Left ventricle myocardium inferior (tissue), 1 donor: ENCODE measurements at regions not wholly inside any gene's neighbourhood (a gene's known extent, or its start where the extent isn't known, plus 50 kb on each side); places are given as distances from the start of the nearest gene placed in this dataset.

Experiments used
- DNase-seq: peaks from one replicate; pipeline ENCODE4 v3.0.0-alpha.2; 2020
- H3K27ac ChIP-seq: fragments of 200-600 bp; replicated peaks from 2 replicates; pipeline ENCODE4 v1.8.0; 2021
- H3K27me3 ChIP-seq: fragments of 200-600 bp; 2 replicates; pipeline ENCODE4 v1.8.0; 2021; ENCODE audit warnings: low read depth
- H3K36me3 ChIP-seq: fragments of 200-600 bp; 2 replicates; pipeline ENCODE4 v1.8.0; 2021
- H3K4me1 ChIP-seq: fragments of 200-600 bp; 2 replicates; pipeline ENCODE4 v1.8.0; 2021
- H3K4me3 ChIP-seq: fragments of 200-600 bp; 2 replicates; pipeline ENCODE4 v1.8.0; 2021; ENCODE audit warnings: mild to moderate bottlenecking, moderate library complexity
- H3K9me3 ChIP-seq: fragments of 200-600 bp; replicated peaks from 2 replicates; pipeline ENCODE4 v1.8.0; 2021
- intact Hi-C: fragments of 100-400 bp; cut with micrococcal nuclease; formaldehyde crosslinking; loops from one replicate; pipeline ENCODE4 v1.11.0; 2022
- TF ChIP-seq, protein P1 (sequence below): fragments of 200-600 bp; IDR thresholded peaks from 2 replicates; pipeline ENCODE4 v1.8.0; 2021; ENCODE audit warnings: antibody characterized with exemption, mild to moderate bottlenecking, borderline replicate concordance
- donor health status: DM: no; HTN: yes; CAD: no; lungs with severe emphysema.

- intact Hi-C loops, result no loop called here
- no peak overlapping the region for H3K4me3 ChIP-seq
- no peak overlapping the region for H3K27ac ChIP-seq
- H3K4me1 ChIP-seq, result peaks cover 19% of the 10 kb centered on the region
- TF ChIP-seq, protein P1, sequence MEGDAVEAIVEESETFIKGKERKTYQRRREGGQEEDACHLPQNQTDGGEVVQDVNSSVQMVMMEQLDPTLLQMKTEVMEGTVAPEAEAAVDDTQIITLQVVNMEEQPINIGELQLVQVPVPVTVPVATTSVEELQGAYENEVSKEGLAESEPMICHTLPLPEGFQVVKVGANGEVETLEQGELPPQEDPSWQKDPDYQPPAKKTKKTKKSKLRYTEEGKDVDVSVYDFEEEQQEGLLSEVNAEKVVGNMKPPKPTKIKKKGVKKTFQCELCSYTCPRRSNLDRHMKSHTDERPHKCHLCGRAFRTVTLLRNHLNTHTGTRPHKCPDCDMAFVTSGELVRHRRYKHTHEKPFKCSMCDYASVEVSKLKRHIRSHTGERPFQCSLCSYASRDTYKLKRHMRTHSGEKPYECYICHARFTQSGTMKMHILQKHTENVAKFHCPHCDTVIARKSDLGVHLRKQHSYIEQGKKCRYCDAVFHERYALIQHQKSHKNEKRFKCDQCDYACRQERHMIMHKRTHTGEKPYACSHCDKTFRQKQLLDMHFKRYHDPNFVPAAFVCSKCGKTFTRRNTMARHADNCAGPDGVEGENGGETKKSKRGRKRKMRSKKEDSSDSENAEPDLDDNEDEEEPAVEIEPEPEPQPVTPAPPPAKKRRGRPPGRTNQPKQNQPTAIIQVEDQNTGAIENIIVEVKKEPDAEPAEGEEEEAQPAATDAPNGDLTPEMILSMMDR, result no peak
- no peaks in the 10 kb centered on the region for H3K9me3 ChIP-seq
- H3K36me3 ChIP-seq, result no peaks in the 10 kb centered on the region
- H3K27me3 ChIP-seq, result no peaks in the 10 kb centered on the region
- DNase-seq, result no peak
Measured at GRCh38 chr1:168422203-168422847, 121.5 kb downstream of the XCL2 start.

DNA sequence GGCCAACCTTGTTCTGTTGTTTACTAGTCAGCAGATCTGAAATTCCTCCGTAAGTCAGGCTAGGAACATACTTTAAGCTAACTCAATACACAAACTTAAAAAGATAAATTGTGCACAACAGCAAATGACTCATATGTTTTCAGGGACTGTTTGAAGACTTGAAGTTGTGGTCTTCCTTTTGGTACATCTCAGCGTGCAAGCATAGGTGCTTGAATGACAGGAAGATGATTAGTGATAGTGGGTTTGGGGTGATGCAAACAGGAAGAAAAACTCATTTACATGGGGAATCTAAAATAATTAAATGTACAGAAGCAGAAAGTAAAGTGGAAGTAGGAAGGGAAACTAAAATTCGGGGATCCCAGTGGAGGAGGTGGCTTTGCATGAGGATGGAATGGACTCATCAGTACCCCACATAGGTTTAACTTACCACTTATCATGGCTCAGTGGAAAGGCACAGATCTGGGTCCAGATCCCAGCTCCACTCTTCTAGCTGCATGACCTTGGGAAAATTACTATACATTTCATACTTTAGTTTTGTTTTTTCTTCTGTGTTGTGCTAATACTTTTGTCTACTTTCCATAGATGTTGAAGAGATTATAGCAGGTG is 122.3 kb downstream of the XCL2 start:
- no peak overlapping the region for H3K4me3 ChIP-seq
- TF ChIP-seq, protein P1, result no peak
- H3K27ac ChIP-seq, result no peak overlapping the region
- no peaks in the 10 kb centered on the region for H3K36me3 ChIP-seq
- intact Hi-C loops, result no loop called here
- no peaks in the 10 kb centered on the region for H3K9me3 ChIP-seq
- H3K27me3 ChIP-seq, result no peaks in the 10 kb centered on the region
- DNase-seq, result no peak
- H3K4me1 ChIP-seq, result peaks cover 11% of the 10 kb centered on the region

DNA sequence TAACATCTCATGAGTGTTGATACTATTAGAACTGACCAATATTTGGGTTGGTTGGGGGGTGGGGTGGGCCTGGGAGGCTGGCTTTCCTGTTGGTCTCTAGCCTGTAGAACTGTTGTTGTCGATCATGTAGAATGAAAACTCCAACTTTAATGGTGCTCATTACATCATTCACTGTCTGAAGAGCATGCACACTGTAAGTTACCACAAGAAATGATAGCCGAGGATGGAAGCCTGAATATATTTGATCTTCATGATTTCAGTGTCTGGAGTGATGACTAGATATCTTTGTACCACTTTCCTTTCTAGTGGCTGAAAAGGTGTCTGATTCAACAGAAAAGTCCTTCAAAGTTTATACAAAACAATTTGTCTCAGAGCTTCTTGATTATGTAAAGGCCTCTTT is 123.6 kb downstream of the XCL2 start:
- no peak overlapping the region for H3K4me3 ChIP-seq
- H3K4me1 ChIP-seq, result peaks cover 12% of the 10 kb centered on the region
- no peaks in the 10 kb centered on the region for H3K36me3 ChIP-seq
- no peaks in the 10 kb centered on the region for H3K9me3 ChIP-seq
- H3K27me3 ChIP-seq, result no peaks in the 10 kb centered on the region
- TF ChIP-seq, protein P1, result no peak
- no peak overlapping the region for H3K27ac ChIP-seq
- intact Hi-C loops, result no loop called here
- no peak for DNase-seq

DNA sequence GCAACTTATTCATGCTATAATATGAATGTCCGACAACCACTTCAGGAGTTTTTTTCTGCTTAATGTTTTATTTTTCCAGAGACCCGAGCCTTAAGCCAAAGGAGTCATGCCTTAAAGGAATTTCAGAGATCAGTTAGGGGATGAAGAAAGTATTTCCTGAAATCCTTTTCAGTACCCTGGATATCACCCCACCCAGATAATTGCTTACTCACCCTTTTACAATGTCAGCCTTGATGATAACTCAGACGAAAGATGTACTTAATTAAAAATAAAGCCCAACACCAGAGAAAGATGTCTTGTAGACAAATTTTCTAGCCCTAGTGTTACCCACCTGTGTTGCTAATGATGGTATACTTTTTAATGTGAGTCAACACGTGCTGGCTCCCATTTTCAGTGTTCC is 124.1 kb downstream of the XCL2 start:
- intact Hi-C loops, result no loop called here

DNA sequence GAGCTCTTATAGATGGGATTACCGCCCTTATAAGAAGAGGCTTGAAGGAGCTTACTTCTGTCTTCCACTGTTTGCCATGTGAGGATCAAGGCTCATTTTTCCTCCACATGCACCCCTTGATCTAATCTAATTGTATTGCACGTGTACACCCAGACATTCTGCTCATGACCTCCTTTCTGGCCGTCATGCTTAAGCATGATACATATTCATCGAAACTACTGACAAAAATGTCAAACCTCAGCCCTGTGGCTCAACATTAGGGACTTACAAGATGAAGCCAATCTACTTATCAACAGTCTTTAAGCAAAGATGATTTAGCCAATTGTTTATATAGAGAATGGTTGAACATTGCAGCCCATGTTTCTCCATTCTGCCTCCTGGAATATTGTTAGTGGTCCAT is 127.6 kb downstream of the XCL2 start:
- Histone ChIP-seq H3K4me1 (peaks cover 6% of the 10 kb centered on the region), H3K27me3 (no peaks in the 10 kb centered on the region), H3K27ac (no peak overlapping the region), H3K4me3 (no peak overlapping the region), H3K9me3 (no peaks in the 10 kb centered on the region), H3K36me3 (no peaks in the 10 kb centered on the region)
- DNase-seq, result no peak
- TF ChIP-seq, protein P1, result no peak
- intact Hi-C loops, result no loop called here

More for the DNA sequence above, 124.1 kb downstream of the XCL2 start:
- Histone ChIP-seq H3K27me3 (no peaks in the 10 kb centered on the region), H3K36me3 (no peaks in the 10 kb centered on the region), H3K4me1 (peaks cover 13% of the 10 kb centered on the region), H3K4me3 (no peak overlapping the region), H3K9me3 (no peaks in the 10 kb centered on the region), H3K27ac (no peak overlapping the region)
- TF ChIP-seq, protein P1, result no peak
- DNase-seq, result no peak
